Mononuclear cell (primary cell): ENCODE measurements at regions not wholly inside any gene's neighbourhood (a gene's known extent, or its start where the extent isn't known, plus 50 kb on each side); places are given as distances from the start of the nearest gene placed in this dataset.

Experiments
- H3K27me3 ChIP-seq: 2 replicates; pipeline ENCODE4 v1.6.0; 2011; ENCODE audit warnings: low read length, control low read depth; ENCODE audit not compliant: insufficient read depth
- H3K4me1 ChIP-seq: 2 replicates; pipeline ENCODE4 v1.5.1; 2011; ENCODE audit warnings: mild to moderate bottlenecking, low read length, control low read depth; ENCODE audit not compliant: insufficient read depth
- H3K4me3 ChIP-seq: 2 replicates; pipeline ENCODE4 v1.5.1; 2011; ENCODE audit warnings: mild to moderate bottlenecking, low read length, moderate library complexity
- H3K9me3 ChIP-seq: 2 replicates; pipeline ENCODE4 v1.5.1; 2011; ENCODE audit warnings: low read depth, mild to moderate bottlenecking, control low read depth, low read length

- no peaks in the 10 kb centered on the region for H3K27me3 ChIP-seq
- H3K4me1 ChIP-seq, result no peaks in the 10 kb centered on the region
- no peak overlapping the region for H3K4me3 ChIP-seq
- H3K9me3 ChIP-seq, result no peaks in the 10 kb centered on the region
Measured at GRCh38 chr1:55352080-55352810, 137.1 kb upstream of the USP24 start.

GRCh38 chr1:55348356-55348755 is 133.2 kb upstream of the USP24 start:
- Histone ChIP-seq H3K27me3 (no peaks in the 10 kb centered on the region), H3K4me1 (no peaks in the 10 kb centered on the region), H3K9me3 (no peaks in the 10 kb centered on the region), H3K4me3 (no peak overlapping the region)

GRCh38 chr1:55347866-55348265 is 132.7 kb upstream of the USP24 start:
- no peaks in the 10 kb centered on the region for H3K4me1 ChIP-seq
- H3K27me3 ChIP-seq, result no peaks in the 10 kb centered on the region
- no peaks in the 10 kb centered on the region for H3K9me3 ChIP-seq
- H3K4me3 ChIP-seq, result no peak overlapping the region

- Histone ChIP-seq H3K4me1 (no peaks in the 10 kb centered on the region), H3K4me3 (no peak overlapping the region)
Measured at GRCh38 chr1:55347041-55347440, 131.9 kb upstream of the USP24 start.

GRCh38 chr1:55346586-55346985 is 131.4 kb upstream of the USP24 start:
- no peaks in the 10 kb centered on the region for H3K4me1 ChIP-seq

More at GRCh38 chr1:55347041-55347440, 131.9 kb upstream of the USP24 start:
- no peaks in the 10 kb centered on the region for H3K9me3 ChIP-seq
- H3K27me3 ChIP-seq, result no peaks in the 10 kb centered on the region

GRCh38 chr1:55339681-55340080 is 124.5 kb upstream of the USP24 start:
- no peaks in the 10 kb centered on the region for H3K27me3 ChIP-seq
- no peak overlapping the region for H3K4me3 ChIP-seq
- H3K4me1 ChIP-seq, result no peaks in the 10 kb centered on the region
- no peaks in the 10 kb centered on the region for H3K9me3 ChIP-seq

More at GRCh38 chr1:55346586-55346985, 131.4 kb upstream of the USP24 start:
- Histone ChIP-seq H3K4me3 (no peak overlapping the region), H3K9me3 (no peaks in the 10 kb centered on the region), H3K27me3 (no peaks in the 10 kb centered on the region)

- Histone ChIP-seq H3K4me1 (no peaks in the 10 kb centered on the region), H3K27me3 (no peaks in the 10 kb centered on the region), H3K9me3 (no peaks in the 10 kb centered on the region), H3K4me3 (no peak overlapping the region)
Measured at GRCh38 chr1:55338448-55338820, 123.3 kb upstream of the USP24 start.

- Histone ChIP-seq H3K27me3 (no peaks in the 10 kb centered on the region), H3K9me3 (no peaks in the 10 kb centered on the region), H3K4me1 (no peaks in the 10 kb centered on the region), H3K4me3 (no peak overlapping the region)
Measured at GRCh38 chr1:55337801-55338447, 122.8 kb upstream of the USP24 start.

GRCh38 chr1:55334797-55335196 is 119.6 kb upstream of the USP24 start:
- no peaks in the 10 kb centered on the region for H3K4me1 ChIP-seq
- H3K9me3 ChIP-seq, result no peaks in the 10 kb centered on the region
- no peaks in the 10 kb centered on the region for H3K27me3 ChIP-seq
- no peak overlapping the region for H3K4me3 ChIP-seq

GRCh38 chr1:55334160-55334559 is 119.0 kb upstream of the USP24 start:
- H3K4me1 ChIP-seq, result no peaks in the 10 kb centered on the region
- H3K27me3 ChIP-seq, result no peaks in the 10 kb centered on the region
- H3K4me3 ChIP-seq, result no peak overlapping the region
- H3K9me3 ChIP-seq, result no peaks in the 10 kb centered on the region

- no peaks in the 10 kb centered on the region for H3K27me3 ChIP-seq
- no peak overlapping the region for H3K4me3 ChIP-seq
- H3K9me3 ChIP-seq, result no peaks in the 10 kb centered on the region
- H3K4me1 ChIP-seq, result no peaks in the 10 kb centered on the region
Measured at GRCh38 chr1:55333461-55333860, 118.3 kb upstream of the USP24 start.

- no peaks in the 10 kb centered on the region for H3K27me3 ChIP-seq
- H3K4me3 ChIP-seq, result no peak overlapping the region
- H3K9me3 ChIP-seq, result no peaks in the 10 kb centered on the region
- no peaks in the 10 kb centered on the region for H3K4me1 ChIP-seq
Measured at GRCh38 chr1:55331351-55331750, 116.2 kb upstream of the USP24 start.

- Histone ChIP-seq H3K9me3 (no peaks in the 10 kb centered on the region), H3K27me3 (no peaks in the 10 kb centered on the region), H3K4me1 (no peaks in the 10 kb centered on the region), H3K4me3 (no peak overlapping the region)
Measured at GRCh38 chr1:55329808-55330432, 114.8 kb upstream of the USP24 start.

- H3K9me3 ChIP-seq, result no peaks in the 10 kb centered on the region
- H3K4me1 ChIP-seq, result no peaks in the 10 kb centered on the region
- no peak overlapping the region for H3K4me3 ChIP-seq
- no peaks in the 10 kb centered on the region for H3K27me3 ChIP-seq
Measured at GRCh38 chr1:55329091-55329490, 113.9 kb upstream of the USP24 start.

- Histone ChIP-seq H3K9me3 (no peaks in the 10 kb centered on the region), H3K27me3 (no peaks in the 10 kb centered on the region), H3K4me1 (no peaks in the 10 kb centered on the region), H3K4me3 (no peak overlapping the region)
Measured at GRCh38 chr1:55326496-55327243, 111.5 kb upstream of the USP24 start.
